H9 (cell line): ENCODE measurements at regions not wholly inside any gene's neighbourhood (a gene's known extent, or its start where the extent isn't known, plus 50 kb on each side); places are given as distances from the start of the nearest gene placed in this dataset.

ENCODE experiments used
- DNase-seq: peaks from one replicate; pipeline ENCODE4 v3.0.0-alpha.2; 2017
- H2AFZ ChIP-seq: one replicate; pipeline ENCODE4 v1.6.1; 2013; ENCODE audit warnings: mild to moderate bottlenecking, low read length, control low read depth, moderate library complexity
- H2AK5ac ChIP-seq: 2 replicates; pipeline ENCODE4 v1.6.1; 2013; ENCODE audit warnings: low read length, control low read depth, mixed read lengths; ENCODE audit not compliant: insufficient read length
- H2BK120ac ChIP-seq: one replicate; pipeline ENCODE4 v1.6.1; 2013; ENCODE audit warnings: low read depth, mild to moderate bottlenecking, low read length, control low read depth, inconsistent platforms; ENCODE audit not compliant: poor library complexity, severe bottlenecking
- H2BK12ac ChIP-seq: 2 replicates; pipeline ENCODE4 v1.6.1; 2013; ENCODE audit warnings: low read length, control low read depth, mixed read lengths, low read depth; ENCODE audit not compliant: insufficient read length
- H2BK15ac ChIP-seq: 2 replicates; pipeline ENCODE4 v1.6.1; 2013; ENCODE audit warnings: low read depth, low read length, control low read depth
- H2BK20ac ChIP-seq: one replicate; pipeline ENCODE4 v1.6.1; 2013; ENCODE audit warnings: low read depth, mild to moderate bottlenecking, low read length, control low read depth, inconsistent platforms; ENCODE audit not compliant: poor library complexity, severe bottlenecking
- H2BK5ac ChIP-seq: 2 replicates; pipeline ENCODE4 v1.6.1; 2013; ENCODE audit warnings: low read length, control low read depth, mixed read lengths; ENCODE audit not compliant: insufficient read length
- H3K14ac ChIP-seq: 2 replicates; pipeline ENCODE4 v1.6.1; 2013; ENCODE audit warnings: low read length, control low read depth; ENCODE audit not compliant: insufficient read depth
- H3K18ac ChIP-seq: 2 replicates; pipeline ENCODE4 v1.6.1; 2013; ENCODE audit warnings: low read depth, mild to moderate bottlenecking, mixed read lengths, low read length, control low read depth; ENCODE audit not compliant: insufficient read length
- H3K23ac ChIP-seq: 2 replicates; pipeline ENCODE4 v1.6.1; 2013; ENCODE audit warnings: low read length, control low read depth, mixed read lengths, low read depth; ENCODE audit not compliant: insufficient read length
- H3K23me2 ChIP-seq: 2 replicates; pipeline ENCODE4 v1.6.1; 2013; ENCODE audit warnings: low read depth, mild to moderate bottlenecking, mixed read lengths, low read length, control low read depth; ENCODE audit not compliant: insufficient read length, poor library complexity, severe bottlenecking
- H3K27ac ChIP-seq: 2 replicates; pipeline ENCODE4 v1.5.1; 2013; ENCODE audit warnings: low read length, control low read depth, mixed read lengths, low read depth; ENCODE audit not compliant: insufficient read length
- H3K27me3 ChIP-seq: 2 replicates; pipeline ENCODE4 v1.6.1; 2013; ENCODE audit warnings: low read length, control low read depth, inconsistent platforms; ENCODE audit not compliant: insufficient read depth
- H3K4ac ChIP-seq: 2 replicates; pipeline ENCODE4 v1.6.1; 2013; ENCODE audit warnings: low read depth, mild to moderate bottlenecking, control low read depth, inconsistent platforms, low read length, moderate library complexity
- H3K4me1 ChIP-seq: 2 replicates; pipeline ENCODE4 v1.6.1; 2013; ENCODE audit warnings: low read length, control low read depth, inconsistent platforms; ENCODE audit not compliant: insufficient read depth
- H3K4me2 ChIP-seq: 2 replicates; pipeline ENCODE4 v1.6.1; 2013; ENCODE audit warnings: low read length, control low read depth, mixed read lengths; ENCODE audit not compliant: insufficient read length, insufficient read depth
- H3K56ac ChIP-seq: 2 replicates; pipeline ENCODE4 v1.6.1; 2013; ENCODE audit warnings: low read depth, mild to moderate bottlenecking, mixed read lengths, low read length, control low read depth; ENCODE audit not compliant: insufficient read length
- H3K79me1 ChIP-seq: 2 replicates; pipeline ENCODE4 v1.6.1; 2013; ENCODE audit warnings: low read depth, mild to moderate bottlenecking, moderate library complexity, low read length, control low read depth, inconsistent platforms; ENCODE audit not compliant: insufficient read depth, poor library complexity, severe bottlenecking
- H3K79me2 ChIP-seq: 2 replicates; pipeline ENCODE4 v1.6.1; 2013; ENCODE audit warnings: low read length, control low read depth, inconsistent platforms; ENCODE audit not compliant: insufficient read depth
- H3K9ac ChIP-seq: 2 replicates; pipeline ENCODE4 v1.6.1; 2013; ENCODE audit warnings: low read length, control low read depth, mixed read lengths; ENCODE audit not compliant: insufficient read length; ENCODE audit errors: extremely low read depth
- H3K9me3 ChIP-seq: one replicate; pipeline ENCODE4 v1.6.1; 2013; ENCODE audit warnings: low read depth, low read length, inconsistent platforms; ENCODE audit not compliant: control insufficient read depth
- H3T11ph ChIP-seq: one replicate; pipeline ENCODE4 v1.6.1; 2013; ENCODE audit warnings: mild to moderate bottlenecking, low read length, control low read depth, inconsistent platforms
- H4K20me1 ChIP-seq: one replicate; pipeline ENCODE4 v1.6.1; 2013; ENCODE audit not compliant: control insufficient read depth, insufficient read length, insufficient read depth
- H4K5ac ChIP-seq: 2 replicates; pipeline ENCODE4 v1.6.1; 2013; ENCODE audit warnings: low read depth, mild to moderate bottlenecking, mixed read lengths, low read length, control low read depth; ENCODE audit not compliant: insufficient read length
- H4K8ac ChIP-seq: replicated peaks from 2 replicates; pipeline ENCODE4 v1.6.1; 2013; ENCODE audit warnings: low read length, control low read depth, mixed read lengths, low read depth; ENCODE audit not compliant: insufficient read length
- H4K91ac ChIP-seq: 2 replicates; pipeline ENCODE4 v1.6.1; 2013; ENCODE audit warnings: low read depth, mild to moderate bottlenecking, moderate library complexity, mixed read lengths, low read length, control low read depth; ENCODE audit not compliant: insufficient read length
- H3K27ac Mint-ChIP-seq, 3 experiments: 2 replicates in 2 of 3; 3 replicates in 1 of 3; pipeline ENCODE4 v1.8.0; 2020 to 2021; ENCODE audit warnings: mixed read lengths in 3 of 3, mild to moderate bottlenecking in 1 of 3, moderate library complexity in 1 of 3
- H3K27me3 Mint-ChIP-seq: 2 replicates; pipeline ENCODE4 v1.8.0; 2021; ENCODE audit warnings: low read depth, mild to moderate bottlenecking, moderate library complexity, mixed read lengths
- H3K36me3 Mint-ChIP-seq, 3 experiments: 2 replicates in 2 of 3; 3 replicates in 1 of 3; pipeline ENCODE4 v1.8.0; 2020 to 2021; ENCODE audit warnings: low read depth in 3 of 3, mixed read lengths in 3 of 3; ENCODE audit not compliant: insufficient read depth in 1 of 3
- H3K4me1 Mint-ChIP-seq, 2 experiments: 2 replicates each; pipeline ENCODE4 v1.8.0; 2020; ENCODE audit warnings: mixed read lengths in 2 of 2
- H3K4me3 Mint-ChIP-seq, 2 experiments: 2 replicates in 1 of 2; 3 replicates in 1 of 2; pipeline ENCODE4 v1.8.0; 2020 to 2021; ENCODE audit warnings: mild to moderate bottlenecking in 2 of 2, mixed read lengths in 2 of 2, moderate library complexity in 1 of 2
- H3K9me3 Mint-ChIP-seq, 2 experiments: 2 replicates in 1 of 2; 3 replicates in 1 of 2; pipeline ENCODE4 v1.8.0; 2020; ENCODE audit warnings: mild to moderate bottlenecking in 2 of 2, mixed read lengths in 2 of 2, moderate library complexity in 1 of 2
- CTCF ChIP-seq: fragments of 200-600 bp; sonication (generic); conservative IDR thresholded peaks from 3 replicates; pipeline ENCODE4 v1.8.0; 2021; ENCODE audit warnings: antibody characterized with exemption, mild to moderate bottlenecking
- WGBS: extraction: QIAGEN DNeasy Blood & Tissue Kit; methylation state at CpG from one replicate; pipeline ENCODE4 v1.1.7; 2013; ENCODE audit warnings: missing lambda C conversion rate, low lambda C conversion rate, mixed read lengths; ENCODE audit not compliant: insufficient read length; ENCODE audit errors: extremely low coverage; 5-methylcytosine and 5-hydroxymethylcytosine counted together

DNA sequence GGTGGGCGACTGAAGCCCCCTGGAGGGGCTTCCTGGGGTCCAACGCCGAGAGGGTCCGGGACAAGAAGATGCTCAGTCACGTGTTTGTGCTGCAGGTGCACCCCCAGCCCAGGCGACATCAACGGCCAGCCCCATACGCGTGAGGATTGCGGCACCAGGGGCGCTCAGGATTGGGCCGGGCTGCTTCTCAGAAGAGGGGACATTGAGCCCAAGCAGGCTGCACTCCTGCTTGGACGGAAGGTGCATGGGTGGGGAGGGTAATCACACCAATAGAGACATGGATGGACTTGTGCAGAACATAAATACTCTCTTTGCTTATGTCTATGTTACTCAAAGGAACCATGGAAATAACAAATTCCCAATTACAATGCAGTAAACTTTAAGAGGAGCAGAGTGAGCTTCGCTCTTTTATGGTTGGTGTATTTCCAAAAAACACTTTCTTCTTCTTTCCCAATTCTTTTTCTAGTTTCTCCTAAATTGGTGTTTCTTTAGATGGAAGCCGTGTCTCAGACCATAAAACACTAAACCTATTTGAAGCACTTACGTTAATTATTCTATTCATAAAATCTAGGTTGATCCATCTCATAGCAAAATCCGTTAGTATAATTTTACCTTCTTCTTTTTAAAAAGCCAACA lies 182.7 kb downstream of the GOLGA6L6 start:
- Histone ChIP-seq H3T11ph (no peak overlapping the region), H3K4me2 (no peak overlapping the region), H2AFZ (no peak overlapping the region), H4K20me1 (no peaks in the 10 kb centered on the region), H3K27me3 (no peaks in the 10 kb centered on the region), H4K91ac (no peak overlapping the region), H2BK12ac (no peak overlapping the region), H3K56ac (no peak overlapping the region), H2BK15ac (no peak overlapping the region), H3K79me1 (no peaks in the 10 kb centered on the region), H3K23me2 (peaks cover 4% of the 10 kb centered on the region), H3K18ac (no peak overlapping the region), H3K14ac (no peak overlapping the region), H3K79me2 (no peaks in the 10 kb centered on the region), H3K4ac (no peak overlapping the region), H4K5ac (no peak overlapping the region), H3K9me3 (peaks cover 79% of the 10 kb centered on the region), H3K23ac (no peak overlapping the region), H4K8ac (no peak overlapping the region), H2BK5ac (no peak overlapping the region), H3K4me1 (no peaks in the 10 kb centered on the region), H2BK20ac (no peak overlapping the region), H2AK5ac (no peak overlapping the region), H3K27ac (no peak overlapping the region), H2BK120ac (no peak overlapping the region), H3K9ac (no peak overlapping the region)
- no peak overlapping the region for H3K4me3 Mint-ChIP-seq
- H3K27me3 Mint-ChIP-seq, result peaks cover 10% of the 10 kb centered on the region
- DNase-seq, result no peak
- no peak for TF ChIP-seq CTCF
- H3K27ac Mint-ChIP-seq, result no peak overlapping the region
- no CpG with 5 or more reads among the region's 17 CpGs for WGBS
- H3K4me1 Mint-ChIP-seq, result no peaks in the 10 kb centered on the region
- peaks cover 21 to 27% (median 23%) of the 10 kb centered on the region in 3 experiments; a peak in 6 of 7 replicates for H3K36me3 Mint-ChIP-seq
- no peaks in the 10 kb centered on the region for H3K9me3 Mint-ChIP-seq
